H1 (cell line): ENCODE measurements at regions not wholly inside any gene's neighbourhood (a gene's known extent, or its start where the extent isn't known, plus 50 kb on each side); places are given as distances from the start of the nearest gene placed in this dataset.

Experiments
- CTCF ChIA-PET: fragments of 300-600 bp; sonication (Branson Sonifier 250); formaldehyde crosslinking; loops from one replicate; lab custom pipeline; 2021; ENCODE audit not compliant: partially characterized antibody; lab: Charles Lee
- POLR2A ChIA-PET: fragments of 300-600 bp; sonication (Branson Sonifier 250); formaldehyde crosslinking; loops from one replicate; lab custom pipeline; 2021; ENCODE audit warnings: inconsistent platforms; ENCODE audit not compliant: partially characterized antibody; lab: Charles Lee
- DNase-seq, 2 experiments: peaks; one replicate each; pipeline versions ENCODE4 v3.0.0 to v3.0.0-alpha.2; 2010 to 2022; ENCODE audit warnings: low spot score in 2 of 2, low read depth in 1 of 2, mixed read lengths in 1 of 2
- FAIRE-seq: peaks from 2 replicates; lab custom pipeline; 2011; peaks lifted over from hg19 to GRCh38; lab: Jason Lieb, UNC
- H2AFZ ChIP-seq: 2 replicates; pipeline ENCODE4 v1.8.1; 2012; ENCODE audit warnings: low read length, inconsistent platforms
- H2AK5ac ChIP-seq: 2 replicates; pipeline ENCODE4 v1.6.1; 2013; ENCODE audit warnings: low read depth, low read length
- H2BK120ac ChIP-seq: replicated peaks from 2 replicates; pipeline ENCODE3; 2013; ENCODE audit warnings: low read depth, low read length, inconsistent platforms
- H2BK12ac ChIP-seq: 2 replicates; pipeline ENCODE4 v1.6.1; 2013; ENCODE audit warnings: low read depth, low read length
- H2BK15ac ChIP-seq: 2 replicates; pipeline ENCODE4 v1.6.1; 2013; ENCODE audit warnings: low read length
- H2BK20ac ChIP-seq: 2 replicates; pipeline ENCODE4 v1.6.1; 2013; ENCODE audit warnings: low read length
- H2BK5ac ChIP-seq: 2 replicates; pipeline ENCODE4 v1.6.1; 2013; ENCODE audit warnings: low read depth, low read length
- H3K14ac ChIP-seq: 2 replicates; pipeline ENCODE4 v1.6.1; 2013; ENCODE audit warnings: inconsistent platforms; ENCODE audit not compliant: insufficient read length
- H3K18ac ChIP-seq: 2 replicates; pipeline ENCODE4 v1.6.1; 2013; ENCODE audit warnings: low read length; ENCODE audit errors: extremely low read depth
- H3K23ac ChIP-seq: 2 replicates; pipeline ENCODE4 v1.6.1; 2013; ENCODE audit warnings: inconsistent platforms; ENCODE audit not compliant: insufficient read length
- H3K23me2 ChIP-seq: 2 replicates; pipeline ENCODE4 v1.6.1; 2013; ENCODE audit warnings: low read depth, low read length
- H3K27ac ChIP-seq: 2 replicates; pipeline ENCODE4 v1.6.1; 2011; ENCODE audit warnings: low read depth, low read length, inconsistent platforms
- H3K27me3 ChIP-seq, 4 experiments: replicated peaks in 1 of 4; 1 replicate in 1 of 4; 2 replicates in 3 of 4; pipeline versions ENCODE4 v1.6.1 to v1.8.1; 2011 to 2013; ENCODE audit warnings: low read length in 3 of 4, mild to moderate bottlenecking in 3 of 4, inconsistent platforms in 2 of 4, mixed read lengths in 2 of 4, moderate library complexity in 1 of 4; ENCODE audit not compliant: control insufficient read depth in 3 of 4, insufficient read depth in 3 of 4; ENCODE audit errors: extremely low read depth in 1 of 4
- H3K36me3 ChIP-seq, 4 experiments: 2 replicates each; pipeline versions ENCODE4 v1.6.1 to v1.8.1; 2011 to 2013; ENCODE audit warnings: mild to moderate bottlenecking in 4 of 4, low read length in 3 of 4, moderate library complexity in 2 of 4, control low read depth in 1 of 4, inconsistent platforms in 1 of 4; ENCODE audit not compliant: insufficient read depth in 4 of 4, control insufficient read depth in 2 of 4
- H3K4ac ChIP-seq: replicated peaks from 2 replicates; pipeline ENCODE3; 2013; ENCODE audit warnings: low read length, low read depth, mixed read lengths, inconsistent platforms; ENCODE audit not compliant: insufficient read length
- H3K4me1 ChIP-seq, 4 experiments: replicated peaks in 1 of 4; 1 replicate in 1 of 4; 2 replicates in 3 of 4; pipeline versions ENCODE4 v1.6.1 to v1.8.1; 2011 to 2013; ENCODE audit warnings: low read length in 3 of 4, inconsistent platforms in 2 of 4, mixed read lengths in 1 of 4; ENCODE audit not compliant: insufficient read depth in 4 of 4, control insufficient read depth in 3 of 4
- H3K4me2 ChIP-seq, 2 experiments: 2 replicates each; pipeline versions ENCODE4 v1.6.1 to v1.8.1; 2011 to 2013; ENCODE audit warnings: low read depth in 2 of 2, low read length in 2 of 2, control low read depth in 1 of 2, inconsistent platforms in 1 of 2, mild to moderate bottlenecking in 1 of 2; ENCODE audit not compliant: insufficient read depth in 1 of 2
- H3K4me3 ChIP-seq, 4 experiments: fragments of 200-600, 300-600 bp in 1 of 4; sonication (generic), shearing (Covaris generic), sonication (Bioruptor Twin) in 1 of 4; 2 replicates each; pipeline versions ENCODE4 v1.5.1 to v1.8.1; 2011 to 2016; ENCODE audit warnings: low read length in 4 of 4, low read depth in 3 of 4, control low read depth in 2 of 4, inconsistent platforms in 2 of 4, mild to moderate bottlenecking in 2 of 4, mixed read lengths in 1 of 4, moderate library complexity in 1 of 4; ENCODE audit not compliant: insufficient read depth in 2 of 4; ENCODE audit errors: extremely low read depth in 1 of 4
- H3K56ac ChIP-seq: replicated peaks from 2 replicates; pipeline ENCODE3; 2013; ENCODE audit warnings: low read depth, mild to moderate bottlenecking, mixed read lengths, low read length, inconsistent platforms; ENCODE audit not compliant: insufficient read length
- H3K79me1 ChIP-seq: 2 replicates; pipeline ENCODE4 v1.6.1; 2013; ENCODE audit warnings: low read depth, low read length, control low read depth
- H3K79me2 ChIP-seq, 2 experiments: 2 replicates each; pipeline versions ENCODE4 v1.6.1 to v1.8.1; 2012 to 2013; ENCODE audit warnings: low read length in 2 of 2, mild to moderate bottlenecking in 2 of 2, inconsistent platforms in 1 of 2; ENCODE audit not compliant: insufficient read depth in 2 of 2, control insufficient read depth in 1 of 2
- H3K9ac ChIP-seq, 4 experiments: replicated peaks in 1 of 4; 1 replicate in 1 of 4; 2 replicates in 3 of 4; pipeline versions ENCODE4 v1.6.1 to v1.8.1; 2011 to 2013; ENCODE audit warnings: low read depth in 3 of 4, low read length in 3 of 4, control low read depth in 2 of 4, mild to moderate bottlenecking in 2 of 4, moderate library complexity in 2 of 4, inconsistent platforms in 1 of 4; ENCODE audit errors: extremely low read depth in 1 of 4
- H3K9me3 ChIP-seq, 2 experiments: 2 replicates each; pipeline versions ENCODE4 v1.6.1 to v1.8.1; 2012 to 2013; ENCODE audit warnings: mild to moderate bottlenecking in 2 of 2, moderate library complexity in 2 of 2, control low read depth in 1 of 2, inconsistent platforms in 1 of 2, low read depth in 1 of 2, low read length in 1 of 2, mixed read lengths in 1 of 2; ENCODE audit not compliant: insufficient read depth in 2 of 2
- H4K20me1 ChIP-seq, 2 experiments: replicated peaks in 1 of 2; 2 replicates each; pipeline versions ENCODE3 to v1.8.1; 2011 to 2013; ENCODE audit warnings: inconsistent platforms in 2 of 2, low read length in 2 of 2, mild to moderate bottlenecking in 1 of 2; ENCODE audit not compliant: insufficient read depth in 2 of 2, control insufficient read depth in 1 of 2
- H4K5ac ChIP-seq: 2 replicates; pipeline ENCODE4 v1.6.1; 2013; ENCODE audit warnings: low read length, low read depth, mixed read lengths, inconsistent platforms; ENCODE audit not compliant: insufficient read length
- H4K8ac ChIP-seq: 2 replicates; pipeline ENCODE4 v1.8.0; 2013; ENCODE audit warnings: mild to moderate bottlenecking, moderate library complexity, low read length, inconsistent platforms; ENCODE audit not compliant: insufficient read depth; ENCODE audit errors: extremely low read depth
- H4K91ac ChIP-seq: replicated peaks from 2 replicates; pipeline ENCODE3; 2013; ENCODE audit warnings: low read length, mixed read lengths, inconsistent platforms; ENCODE audit not compliant: insufficient read length
- BCL11A ChIP-seq, 2 experiments: IDR thresholded peaks; one replicate each; pipeline ENCODE4 v1.6.1; 2011; ENCODE audit warnings: low read depth in 2 of 2, low read length in 2 of 2, mild to moderate bottlenecking in 2 of 2
- CHD1 ChIP-seq: IDR thresholded peaks from 2 replicates; pipeline ENCODE4 v1.6.1; 2012; ENCODE audit warnings: low read depth, low read length, improper control_type of control experiment
- CHD2 ChIP-seq: IDR thresholded peaks from 2 replicates; pipeline ENCODE4 v1.6.1; 2012; ENCODE audit warnings: low read length, improper control_type of control experiment
- CTBP2 ChIP-seq: IDR thresholded peaks from 2 replicates; pipeline ENCODE4 v1.7.0; 2011; ENCODE audit warnings: borderline replicate concordance, mild to moderate bottlenecking, moderate library complexity, mixed read lengths, low read length; ENCODE audit not compliant: insufficient read depth, insufficient read length
- GABPA ChIP-seq: IDR thresholded peaks from 2 replicates; pipeline ENCODE4 v1.6.1; 2011; ENCODE audit warnings: mild to moderate bottlenecking, low read length, moderate library complexity, borderline replicate concordance; ENCODE audit not compliant: insufficient read depth
- SAP30 ChIP-seq: fragments of 300-600 bp; sonication (generic); IDR thresholded peaks from 2 replicates; pipeline ENCODE4 v1.7.1; 2012; ENCODE audit warnings: low read length, moderate library complexity, mild to moderate bottlenecking, inconsistent platforms; ENCODE audit not compliant: insufficient read depth, insufficient replicate concordance
- SIN3A ChIP-seq, 2 experiments: IDR thresholded peaks in 1 of 2; conservative IDR thresholded peaks in 1 of 2; 2 replicates each; pipeline ENCODE4 v1.6.1; 2011 to 2012; ENCODE audit warnings: low read length in 2 of 2, improper control_type of control experiment in 1 of 2, low read depth in 1 of 2, mild to moderate bottlenecking in 1 of 2
- SUZ12 ChIP-seq: fragments of 200-600 bp; sonication (generic); IDR thresholded peaks from 2 replicates; pipeline ENCODE4 v1.6.1; 2012; ENCODE audit warnings: mild to moderate bottlenecking, inconsistent platforms, low read length, moderate library complexity, mixed read lengths
- TBP ChIP-seq: IDR thresholded peaks from 2 replicates; pipeline ENCODE4 v1.6.1; 2011; ENCODE audit warnings: low read depth, low read length, improper control_type of control experiment
- TEAD4 ChIP-seq: IDR thresholded peaks from 2 replicates; pipeline ENCODE4 v1.6.1; 2012; ENCODE audit warnings: low read depth, low read length, inconsistent platforms, mixed read lengths
- ZNF274 ChIP-seq: IDR thresholded peaks from 2 replicates; pipeline ENCODE4 v1.7.0; 2012; ENCODE audit warnings: low read length, borderline replicate concordance; ENCODE audit errors: extremely low read depth
- WGBS, 2 experiments: shearing (Covaris generic) in 1 of 2; methylation state at CpG; one replicate each; pipeline versions ENCODE4 v1.1.6 to v1.1.7; 2013 to 2015; ENCODE audit warnings: low lambda C conversion rate in 2 of 2, mixed read lengths in 2 of 2, inconsistent platforms in 1 of 2, low coverage in 1 of 2, missing lambda C conversion rate in 1 of 2; ENCODE audit not compliant: insufficient replicate concordance in 2 of 2, insufficient coverage in 1 of 2, insufficient read length in 1 of 2; ENCODE audit errors: extremely low coverage in 1 of 2, missing lambda C conversion rate in 1 of 2; 5-methylcytosine and 5-hydroxymethylcytosine counted together
- TF ChIP-seq, protein P1 (sequence below): IDR thresholded peaks from 2 replicates; pipeline ENCODE4 v1.6.1; 2012; ENCODE audit warnings: low read length, inconsistent platforms

DNA sequence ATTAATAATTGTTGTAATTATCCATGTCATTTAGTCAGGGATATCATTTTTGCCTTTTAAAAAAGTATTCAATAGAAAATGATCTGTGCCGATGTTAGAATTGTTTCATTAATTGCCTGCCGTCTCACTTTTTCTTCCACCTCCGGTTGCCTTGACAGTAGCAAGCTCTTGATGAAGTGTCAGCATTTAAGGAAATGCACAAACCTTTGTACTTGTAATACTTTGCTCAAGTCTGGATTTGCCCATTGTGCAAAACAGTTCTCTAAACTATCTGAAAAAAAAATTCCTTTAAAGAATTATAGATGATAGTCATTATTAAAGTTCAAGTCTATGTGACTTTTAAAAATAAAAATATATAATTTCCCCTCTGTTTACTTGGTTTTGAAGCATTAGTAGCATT, 619.7 kb downstream of the GATA3 start:
- Histone ChIP-seq H4K8ac (no peak overlapping the region), H2BK12ac (no peak overlapping the region), H2AFZ (no peak overlapping the region), H3K27me3 (no peaks in the 10 kb centered on the region), H3K23me2 (no peaks in the 10 kb centered on the region; the same call in 1 of the 2 replicates), H3K79me2 (no peaks in the 10 kb centered on the region), H3K9ac (no peak overlapping the region), H3K4me3 (no peak overlapping the region), H3K4ac (no peak overlapping the region), H3K27ac (no peak overlapping the region), H3K36me3 (no peaks in the 10 kb centered on the region), H3K4me1 (no peaks in the 10 kb centered on the region), H3K4me2 (no peak overlapping the region), H2BK5ac (no peak overlapping the region), H4K5ac (no peak overlapping the region), H3K23ac (no peak overlapping the region), H4K91ac (no peak overlapping the region), H3K14ac (no peak overlapping the region), H2AK5ac (no peak overlapping the region), H2BK20ac (no peak overlapping the region), H4K20me1 (no peaks in the 10 kb centered on the region), H3K18ac (no peak overlapping the region), H2BK120ac (no peak overlapping the region), H3K56ac (no peak overlapping the region), H2BK15ac (no peak overlapping the region), H3K79me1 (no peaks in the 10 kb centered on the region), H3K9me3 (no peaks in the 10 kb centered on the region)
- DNase-seq (no peak), FAIRE-seq (no peak)
- CTCF ChIA-PET: no interaction called here
- POLR2A ChIA-PET: no interaction called here
- WGBS, 2 experiments: 90% methylated on average over 3 of the region's 3 CpGs; no CpG with 5 or more reads in 1 of the 2 experiments
- TF ChIP-seq CHD2: no peak
- TF ChIP-seq GABPA: no peak
- TF ChIP-seq TBP: no peak
- no peak for TF ChIP-seq CHD1
- TF ChIP-seq SUZ12: no peak
- TF ChIP-seq ZNF274: no peak
- TF ChIP-seq CTBP2: no peak
- TF ChIP-seq SAP30: no peak
- no peak for TF ChIP-seq TEAD4
- TF ChIP-seq SIN3A (conservative IDR thresholded peaks at IDR 0.05 in 1 of 2, IDR thresholded peaks at IDR 0.05 in 1 of 2; ENCODE audit: low read depth in 1 of 2, low read length in 2 of 2): no peak
- TF ChIP-seq, protein P1, sequence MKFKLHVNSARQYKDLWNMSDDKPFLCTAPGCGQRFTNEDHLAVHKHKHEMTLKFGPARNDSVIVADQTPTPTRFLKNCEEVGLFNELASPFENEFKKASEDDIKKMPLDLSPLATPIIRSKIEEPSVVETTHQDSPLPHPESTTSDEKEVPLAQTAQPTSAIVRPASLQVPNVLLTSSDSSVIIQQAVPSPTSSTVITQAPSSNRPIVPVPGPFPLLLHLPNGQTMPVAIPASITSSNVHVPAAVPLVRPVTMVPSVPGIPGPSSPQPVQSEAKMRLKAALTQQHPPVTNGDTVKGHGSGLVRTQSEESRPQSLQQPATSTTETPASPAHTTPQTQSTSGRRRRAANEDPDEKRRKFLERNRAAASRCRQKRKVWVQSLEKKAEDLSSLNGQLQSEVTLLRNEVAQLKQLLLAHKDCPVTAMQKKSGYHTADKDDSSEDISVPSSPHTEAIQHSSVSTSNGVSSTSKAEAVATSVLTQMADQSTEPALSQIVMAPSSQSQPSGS: no peak
- no peak for TF ChIP-seq BCL11A (IDR thresholded peaks at IDR 0.05; ENCODE audit: low read depth in 2 of 2, low read length in 2 of 2)
